GM12878 (cell line): ENCODE measurements at regions not wholly inside any gene's neighbourhood (a gene's known extent, or its start where the extent isn't known, plus 50 kb on each side); places are given as distances from the start of the nearest gene placed in this dataset.

Source experiments
- CREM ChIP-seq: IDR thresholded peaks from 2 replicates; pipeline ENCODE4 v1.6.1; 2014; ENCODE audit warnings: antibody characterized with exemption, low read depth
- POLR2A ChIP-seq: IDR thresholded peaks from 2 replicates; pipeline ENCODE4 v1.6.1; 2011; ENCODE audit warnings: low read depth, mild to moderate bottlenecking, low read length
- TF ChIP-seq, protein P1 (sequence below), 3 experiments: IDR thresholded peaks in 2 of 3; conservative IDR thresholded peaks in 1 of 3; 2 replicates each; pipeline ENCODE4 v1.5.1; 2011; ENCODE audit warnings: low read depth in 3 of 3, low read length in 3 of 3, mild to moderate bottlenecking in 3 of 3, control low read depth in 2 of 3, moderate library complexity in 2 of 3, inconsistent platforms in 1 of 3, mixed read lengths in 1 of 3; ENCODE audit not compliant: control insufficient read depth in 2 of 3, insufficient read depth in 1 of 3; ENCODE audit errors: extremely low read depth in 1 of 3

DNA sequence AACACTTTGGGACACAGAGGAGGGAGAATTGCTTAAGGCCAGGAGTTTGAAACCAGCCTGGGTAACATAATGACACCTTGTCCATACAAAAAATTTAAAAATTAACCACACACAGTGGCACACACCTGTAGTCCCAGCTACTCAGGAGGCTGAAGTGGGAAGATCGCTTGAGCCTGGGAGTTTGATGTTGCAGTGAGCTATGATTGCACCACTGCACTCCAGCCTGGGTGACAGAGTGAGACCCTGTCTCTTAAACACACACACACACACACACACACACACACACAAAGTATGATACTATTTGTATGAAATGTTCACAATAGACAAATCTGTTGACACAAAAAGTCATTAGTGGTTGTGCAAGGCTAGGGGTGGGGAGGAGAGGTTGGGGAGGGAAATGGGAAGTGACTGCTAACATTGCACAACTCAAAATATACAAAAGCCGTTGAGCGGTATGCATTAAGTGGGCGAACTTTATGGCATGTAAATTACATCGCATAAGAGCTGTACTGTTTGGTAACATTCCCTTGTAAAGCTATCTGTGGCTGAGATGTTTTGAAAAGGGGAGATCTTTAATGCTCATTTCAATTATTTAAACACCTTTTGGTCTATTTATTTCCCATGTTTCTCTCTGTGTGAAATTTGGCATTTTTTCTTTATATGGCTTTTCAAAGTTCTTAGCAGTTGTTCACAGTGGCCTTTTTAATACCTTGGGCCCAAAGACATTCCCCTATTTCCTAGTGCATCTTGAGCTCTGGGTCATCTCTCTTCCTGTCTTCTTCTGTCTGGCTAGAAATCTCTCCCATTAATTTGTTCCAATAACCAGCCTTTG is 58.9 kb upstream of the ZNF516 start:
- TF ChIP-seq POLR2A (no peak), CREM (no peak)
- TF ChIP-seq, protein P1, sequence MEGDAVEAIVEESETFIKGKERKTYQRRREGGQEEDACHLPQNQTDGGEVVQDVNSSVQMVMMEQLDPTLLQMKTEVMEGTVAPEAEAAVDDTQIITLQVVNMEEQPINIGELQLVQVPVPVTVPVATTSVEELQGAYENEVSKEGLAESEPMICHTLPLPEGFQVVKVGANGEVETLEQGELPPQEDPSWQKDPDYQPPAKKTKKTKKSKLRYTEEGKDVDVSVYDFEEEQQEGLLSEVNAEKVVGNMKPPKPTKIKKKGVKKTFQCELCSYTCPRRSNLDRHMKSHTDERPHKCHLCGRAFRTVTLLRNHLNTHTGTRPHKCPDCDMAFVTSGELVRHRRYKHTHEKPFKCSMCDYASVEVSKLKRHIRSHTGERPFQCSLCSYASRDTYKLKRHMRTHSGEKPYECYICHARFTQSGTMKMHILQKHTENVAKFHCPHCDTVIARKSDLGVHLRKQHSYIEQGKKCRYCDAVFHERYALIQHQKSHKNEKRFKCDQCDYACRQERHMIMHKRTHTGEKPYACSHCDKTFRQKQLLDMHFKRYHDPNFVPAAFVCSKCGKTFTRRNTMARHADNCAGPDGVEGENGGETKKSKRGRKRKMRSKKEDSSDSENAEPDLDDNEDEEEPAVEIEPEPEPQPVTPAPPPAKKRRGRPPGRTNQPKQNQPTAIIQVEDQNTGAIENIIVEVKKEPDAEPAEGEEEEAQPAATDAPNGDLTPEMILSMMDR (IDR thresholded peaks at IDR 0.05 in 2 of 3, conservative IDR thresholded peaks at IDR 0.05 in 1 of 3; ENCODE audit: control insufficient read depth in 2 of 3, extremely low read depth in 1 of 3, insufficient read depth in 1 of 3, low read depth in 3 of 3, low read length in 3 of 3), result no peak
